ENCODE measurements at regions not wholly inside any gene's neighbourhood (a gene's known extent, or its start where the extent isn't known, plus 50 kb on each side); places are given as distances from the start of the nearest gene placed in this dataset.

- no peak for TF ChIP-seq POLR2A (IDR thresholded peaks at IDR 0.05)
- TF ChIP-seq CTCF (IDR thresholded peaks at IDR 0.05) = no peak
Observed at GRCh38 chr6:9405825-9406224, 970.5 kb upstream of the SLC35B3 start.

All from uterus (tissue), 2 donors.